Naive thymus-derived CD8-positive, alpha-beta T cell (primary cell): ENCODE measurements at regions not wholly inside any gene's neighbourhood (a gene's known extent, or its start where the extent isn't known, plus 50 kb on each side); places are given as distances from the start of the nearest gene placed in this dataset.

ENCODE experiments used
- ATAC-seq, 2 donors: fragments of 150-1000 bp; cut with Tn5 transposase in 1 of 2; sonication (Bioruptor Pico), chemical (Tn5 transposase) in 1 of 2; 1 replicate in 1 of 2; 2 replicates in 1 of 2; pipeline ENCODE4 v1.10.0; 2021; ENCODE audit warnings: mild to moderate bottlenecking in 2 of 2, moderate library complexity in 2 of 2
- POLR2A ChIA-PET: fragments of 350-600 bp; sonication (Branson Sonifier 250); formaldehyde crosslinking; loops from one replicate; lab custom pipeline; 2021; ENCODE audit warnings: antibody characterized with exemption; lab: Charles Lee
- DNase-seq, 10 donors: peaks; one replicate each; pipeline versions ENCODE4 v3.0.0 to v3.0.0-alpha.2; 2020 to 2022
- H3K27ac Mint-ChIP-seq, 10 donors: one replicate each; pipeline ENCODE4 v1.8.0; 2020 to 2022; ENCODE audit warnings: mild to moderate bottlenecking in 10 of 10, mixed read lengths in 10 of 10, moderate library complexity in 4 of 10, inconsistent platforms in 1 of 10
- H3K27me3 Mint-ChIP-seq, 5 donors: one replicate each; pipeline ENCODE4 v1.8.0; 2021 to 2022; ENCODE audit warnings: mixed read lengths in 5 of 5
- H3K36me3 Mint-ChIP-seq, 3 donors: one replicate each; pipeline ENCODE4 v1.8.0; 2020 to 2022; ENCODE audit warnings: mixed read lengths in 3 of 3, mild to moderate bottlenecking in 2 of 3, inconsistent platforms in 1 of 3
- H3K4me1 Mint-ChIP-seq, 4 donors: one replicate each; pipeline ENCODE4 v1.8.0; 2021 to 2022; ENCODE audit warnings: mixed read lengths in 4 of 4
- H3K4me3 Mint-ChIP-seq, 10 donors: one replicate each; pipeline ENCODE4 v1.8.0; 2020 to 2022; ENCODE audit warnings: mild to moderate bottlenecking in 10 of 10, mixed read lengths in 10 of 10, moderate library complexity in 6 of 10, inconsistent platforms in 1 of 10
- H3K9me3 Mint-ChIP-seq, 9 donors: one replicate each; pipeline ENCODE4 v1.8.0; 2020 to 2022; ENCODE audit warnings: mixed read lengths in 9 of 9, mild to moderate bottlenecking in 3 of 9, inconsistent platforms in 1 of 9, moderate library complexity in 1 of 9

DNA sequence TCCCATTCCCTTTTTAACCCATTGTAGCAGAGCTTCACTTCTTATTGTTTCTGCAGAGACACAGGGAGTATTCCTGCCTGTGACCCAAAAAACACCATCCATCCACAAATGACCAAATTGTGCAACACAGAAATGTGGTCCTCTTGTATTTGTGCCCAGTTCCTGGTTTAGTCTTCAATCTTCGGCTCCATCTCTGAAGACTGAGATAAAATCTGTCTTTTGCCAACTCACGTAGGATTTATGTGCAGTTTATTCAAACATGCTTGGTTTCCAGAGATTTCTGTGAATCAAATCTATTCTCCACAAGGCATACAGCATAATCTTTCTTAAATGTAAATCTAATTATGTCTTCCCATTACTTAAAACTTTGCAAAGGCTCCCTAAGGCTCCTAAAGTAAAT is 307.0 kb downstream of the AASDHPPT start:
- POLR2A ChIA-PET = no interaction called here
- peaks cover 0 to 5% (median 0%) of the 10 kb centered on the region in 5 donors for H3K27me3 Mint-ChIP-seq
- H3K9me3 Mint-ChIP-seq = peaks cover 0 to 26% (median 6%) of the 10 kb centered on the region in 9 donors
- peaks cover 0 to 5% (median 2%) of the 10 kb centered on the region in 3 donors for H3K36me3 Mint-ChIP-seq
- ATAC-seq (no peak), DNase-seq (no peak)
- no peak overlapping the region for H3K4me3 Mint-ChIP-seq
- no peaks in the 10 kb centered on the region for H3K4me1 Mint-ChIP-seq
- H3K27ac Mint-ChIP-seq = no peak overlapping the region

DNA sequence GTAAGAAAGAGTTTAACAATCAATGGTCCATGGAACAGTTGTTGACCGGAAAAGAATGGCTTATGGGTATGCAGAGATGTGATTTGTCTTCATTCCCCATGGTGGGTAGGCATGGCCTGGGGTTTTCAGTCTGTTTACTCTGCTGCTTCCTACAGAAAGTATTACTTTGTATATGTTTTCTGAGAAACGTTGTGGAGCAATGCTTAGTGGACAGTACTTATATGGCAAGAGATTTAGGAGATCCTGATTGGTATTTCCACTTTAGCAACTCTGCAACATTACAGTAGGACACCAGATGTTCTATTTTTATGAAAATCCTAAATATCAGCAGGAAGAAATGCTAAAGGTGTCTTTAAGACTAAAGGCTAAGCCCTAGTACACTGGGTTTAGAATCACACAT is 309.1 kb downstream of the AASDHPPT start:
- Mint-ChIP-seq H3K4me1 (no peaks in the 10 kb centered on the region), H3K27me3 (peaks cover 0 to 5% (median 0%) of the 10 kb centered on the region in 5 donors), H3K9me3 (peaks cover 0 to 26% (median 6%) of the 10 kb centered on the region in 9 donors), H3K27ac (no peak overlapping the region), H3K36me3 (peaks cover 0 to 5% (median 2%) of the 10 kb centered on the region in 3 donors), H3K4me3 (no peak overlapping the region)
- POLR2A ChIA-PET = no interaction called here
- ATAC-seq = no peak
- no peak for DNase-seq

DNA sequence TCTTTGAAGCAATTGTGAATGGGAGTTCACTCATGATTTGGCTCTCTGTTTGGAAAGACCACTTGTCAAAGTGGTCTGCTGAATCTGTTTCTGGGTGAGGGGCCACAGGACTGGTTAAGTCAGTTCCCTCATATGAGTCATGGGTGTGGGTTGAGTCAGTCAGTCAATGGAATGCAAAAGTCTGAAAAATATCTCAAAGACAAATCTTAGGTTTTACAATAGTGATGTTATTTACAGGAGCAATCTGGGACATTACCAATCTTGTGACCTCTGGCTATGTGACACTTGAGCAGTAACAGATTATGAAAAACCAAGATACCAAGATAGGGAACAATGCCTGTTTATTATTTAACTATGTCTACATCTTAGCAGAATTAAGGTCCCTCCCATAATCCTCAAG is 311.6 kb downstream of the AASDHPPT start:
- ATAC-seq (no peak), DNase-seq (no peak)
- no peak overlapping the region for H3K4me3 Mint-ChIP-seq
- H3K4me1 Mint-ChIP-seq = no peaks in the 10 kb centered on the region
- peaks cover 0 to 25% (median 5%) of the 10 kb centered on the region in 9 donors for H3K9me3 Mint-ChIP-seq
- POLR2A ChIA-PET = no interaction called here
- H3K27ac Mint-ChIP-seq = no peak overlapping the region
- H3K36me3 Mint-ChIP-seq = peaks cover 0 to 5% (median 2%) of the 10 kb centered on the region in 3 donors
- peaks cover 0 to 5% (median 0%) of the 10 kb centered on the region in 5 donors for H3K27me3 Mint-ChIP-seq

DNA sequence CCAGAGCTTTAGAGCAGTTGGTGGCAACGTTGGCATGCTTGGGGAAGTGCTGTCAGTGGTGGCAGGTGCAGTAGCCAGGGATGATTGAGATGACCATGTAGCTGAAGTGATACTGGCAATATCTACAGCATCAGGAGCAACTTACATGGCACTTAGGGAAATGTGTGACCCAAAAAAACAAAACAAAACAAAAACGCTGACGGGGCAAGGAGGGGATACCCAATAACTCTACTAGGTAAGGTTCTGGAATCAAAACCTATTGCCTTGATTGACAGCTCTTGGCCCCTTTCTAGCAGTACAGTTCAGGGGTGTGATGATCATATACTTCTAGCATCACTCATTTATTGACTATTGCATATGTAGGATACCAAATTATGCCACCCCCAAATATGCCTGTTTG is 312.6 kb downstream of the AASDHPPT start:
- peaks cover 0 to 21% (median 8%) of the 10 kb centered on the region in 9 donors for H3K9me3 Mint-ChIP-seq
- POLR2A ChIA-PET = no interaction called here
- no peak for ATAC-seq
- no peak overlapping the region for H3K4me3 Mint-ChIP-seq
- H3K4me1 Mint-ChIP-seq = no peaks in the 10 kb centered on the region
- peaks cover 0 to 5% (median 2%) of the 10 kb centered on the region in 3 donors for H3K36me3 Mint-ChIP-seq
- H3K27ac Mint-ChIP-seq = no peak overlapping the region
- peaks cover 0 to 5% (median 0%) of the 10 kb centered on the region in 5 donors for H3K27me3 Mint-ChIP-seq
- no peak for DNase-seq

DNA sequence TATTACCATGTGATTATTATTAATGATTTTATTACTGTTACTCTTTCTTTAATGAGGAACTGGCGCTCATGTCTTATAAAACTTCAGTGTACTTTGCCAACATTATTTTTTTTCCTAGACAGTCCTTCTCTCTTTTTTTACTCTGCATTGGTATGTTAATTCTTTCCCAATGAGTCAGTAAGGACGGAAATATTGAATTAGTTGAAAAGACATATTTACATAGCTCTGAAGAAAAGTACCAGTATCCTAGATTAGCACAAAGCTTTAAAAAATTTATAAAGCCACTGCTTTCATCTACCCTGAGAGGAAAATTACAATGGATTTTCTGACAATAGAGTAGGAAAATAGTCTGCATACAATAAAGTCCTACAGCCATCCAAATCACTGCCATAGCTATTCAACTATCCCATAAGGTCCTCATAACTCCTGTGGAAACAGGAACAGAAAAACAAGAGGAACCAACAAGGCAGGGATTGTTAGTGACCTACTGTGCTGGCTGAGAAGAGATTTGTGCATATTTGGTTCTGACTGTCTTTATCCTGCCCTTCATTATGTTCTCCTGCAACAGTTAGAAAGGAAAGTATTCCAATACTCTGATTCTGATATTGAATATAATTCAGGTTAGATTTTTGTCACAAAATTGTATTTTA is 314.4 kb downstream of the AASDHPPT start:
- Mint-ChIP-seq H3K36me3 (peaks cover 0 to 6% (median 2%) of the 10 kb centered on the region in 3 donors), H3K4me3 (no peak overlapping the region), H3K9me3 (peaks cover 4 to 23% (median 12%) of the 10 kb centered on the region in 9 donors), H3K4me1 (no peaks in the 10 kb centered on the region), H3K27ac (no peak overlapping the region), H3K27me3 (peaks cover 0 to 5% (median 0%) of the 10 kb centered on the region in 5 donors)
- DNase-seq (no peak), ATAC-seq (no peak)
- POLR2A ChIA-PET = no interaction called here

DNA sequence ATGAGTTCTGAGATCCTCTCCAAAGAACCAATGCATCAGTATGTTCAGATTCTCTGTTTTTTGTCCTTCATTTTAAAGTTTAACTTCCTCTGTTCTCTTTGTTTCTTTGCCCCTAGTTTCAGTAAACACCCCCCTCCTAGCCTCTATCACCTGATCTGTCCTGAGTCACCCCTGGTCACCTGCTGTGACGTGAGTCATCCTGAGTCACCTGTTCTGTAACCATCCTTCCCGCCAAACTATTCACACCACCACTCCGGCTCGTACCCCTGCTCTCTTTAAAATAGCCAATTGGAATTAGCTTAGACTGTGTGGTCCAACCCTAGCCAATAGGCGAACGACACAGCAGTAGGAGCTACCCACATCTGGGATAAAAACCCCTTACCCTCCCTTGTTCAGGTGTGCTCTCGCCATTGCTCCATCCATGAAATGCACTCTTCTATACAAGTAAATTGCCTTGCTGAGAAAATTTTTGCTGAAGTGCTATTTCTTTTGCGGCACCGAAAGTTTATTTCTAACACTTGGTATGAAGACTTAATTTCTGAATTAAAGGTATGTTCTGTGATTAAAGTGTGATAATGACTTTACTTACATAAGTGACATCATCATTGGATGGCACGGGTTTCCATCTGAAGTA is 318.4 kb downstream of the AASDHPPT start:
- H3K27me3 Mint-ChIP-seq = no peaks in the 10 kb centered on the region

DNA sequence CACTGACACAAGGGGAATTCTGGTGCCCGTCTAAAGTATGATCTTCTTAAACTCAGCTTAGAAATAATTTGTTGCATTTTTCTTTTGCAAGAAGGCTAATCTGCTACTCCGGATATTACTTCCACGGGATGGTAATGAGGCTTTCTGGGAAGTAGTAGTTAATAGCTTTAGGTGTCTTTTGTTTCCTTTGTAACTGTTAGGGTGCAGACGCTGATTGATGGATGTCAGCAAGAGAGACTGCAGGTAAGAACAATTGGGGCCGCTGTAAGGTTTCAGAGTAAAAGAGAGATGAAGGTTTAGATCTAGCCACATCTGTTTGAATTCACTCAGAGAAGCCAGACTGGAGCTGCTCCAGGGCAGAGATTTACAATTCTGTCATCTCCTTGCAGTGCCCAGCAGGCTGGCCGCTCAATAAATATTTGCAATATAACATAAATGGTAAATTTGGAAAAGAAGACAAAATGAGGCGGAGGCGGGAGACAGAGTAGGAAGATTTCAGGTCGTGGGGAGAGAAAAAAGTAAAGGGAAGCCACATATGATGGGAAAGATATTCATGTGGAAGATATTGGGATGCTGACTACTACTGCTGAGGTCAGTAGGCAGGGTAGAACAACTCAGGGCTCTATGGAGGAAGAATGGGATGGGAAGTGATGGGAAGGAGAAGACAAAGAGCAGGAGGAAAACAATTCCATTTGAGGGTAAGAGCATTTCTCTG is 320.5 kb downstream of the AASDHPPT start:
- DNase-seq = no peak
- Mint-ChIP-seq H3K36me3 (peaks cover 0 to 6% (median 0%) of the 10 kb centered on the region in 3 donors), H3K4me3 (no peak overlapping the region), H3K27ac (no peak overlapping the region), H3K27me3 (no peaks in the 10 kb centered on the region), H3K9me3 (peaks cover 3 to 18% (median 11%) of the 10 kb centered on the region in 9 donors), H3K4me1 (no peaks in the 10 kb centered on the region)
- POLR2A ChIA-PET = no interaction called here
- ATAC-seq = no peak

More for the DNA sequence above, 318.4 kb downstream of the AASDHPPT start:
- H3K36me3 Mint-ChIP-seq = peaks cover 0 to 6% (median 0%) of the 10 kb centered on the region in 3 donors
- POLR2A ChIA-PET = no interaction called here
- no peak overlapping the region for H3K27ac Mint-ChIP-seq
- H3K4me1 Mint-ChIP-seq = no peaks in the 10 kb centered on the region
- H3K9me3 Mint-ChIP-seq = peaks cover 3 to 18% (median 11%) of the 10 kb centered on the region in 9 donors
- DNase-seq (no peak), ATAC-seq (no peak)
- H3K4me3 Mint-ChIP-seq = no peak overlapping the region

DNA sequence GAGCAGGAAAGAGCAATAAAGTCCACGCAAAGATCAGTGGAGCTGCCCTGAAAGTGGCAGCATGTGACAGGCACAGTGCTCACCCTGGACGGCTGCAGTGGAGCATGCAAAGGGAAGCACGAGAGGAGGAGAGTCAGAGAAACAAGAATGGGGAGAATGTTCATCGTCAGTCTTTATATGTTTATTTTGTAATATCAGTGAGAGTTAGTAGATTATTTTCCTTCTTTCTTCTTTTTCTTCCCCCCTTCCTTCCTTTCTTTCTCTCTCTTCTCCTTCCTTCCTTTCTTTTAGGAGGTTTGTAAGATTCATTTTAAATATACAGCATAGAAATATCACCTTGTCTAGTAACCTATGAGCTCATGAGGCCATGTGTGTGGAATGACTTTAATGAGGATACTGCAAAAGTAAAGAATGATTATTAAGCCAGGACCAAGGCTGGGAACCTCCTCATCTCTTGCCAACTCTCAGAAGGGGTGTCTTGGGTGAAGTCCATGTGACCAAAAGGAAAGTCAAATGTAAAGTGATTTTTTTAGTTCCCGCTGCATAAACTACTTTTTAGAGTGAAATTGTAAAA is 321.1 kb downstream of the AASDHPPT start:
- Mint-ChIP-seq H3K4me1 (no peaks in the 10 kb centered on the region), H3K27ac (no peak overlapping the region)
- no peak for DNase-seq

DNA sequence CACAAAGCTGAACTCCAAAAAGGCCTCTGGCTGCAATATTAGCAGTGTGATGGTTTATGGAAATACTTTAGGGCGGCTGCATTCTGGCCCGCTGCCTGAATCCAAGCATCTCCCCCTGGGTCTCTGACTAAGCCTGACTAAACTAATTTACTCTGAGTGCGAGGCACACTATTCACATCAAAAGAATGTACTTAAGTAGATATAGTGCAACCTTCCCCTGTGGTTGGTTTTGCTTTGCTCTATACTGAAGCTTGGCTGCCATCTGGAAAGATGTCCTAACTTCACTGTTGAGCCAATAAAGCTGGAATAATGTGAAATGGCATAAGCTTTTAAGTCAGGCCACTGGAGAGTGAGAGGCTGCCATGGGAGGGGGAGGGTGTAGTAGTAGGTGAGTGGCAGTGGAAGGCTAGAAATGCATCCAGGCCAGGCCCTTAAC is 321.6 kb downstream of the AASDHPPT start:
- Mint-ChIP-seq H3K27me3 (no peaks in the 10 kb centered on the region), H3K9me3 (peaks cover 3 to 18% (median 11%) of the 10 kb centered on the region in 9 donors), H3K4me1 (no peaks in the 10 kb centered on the region), H3K4me3 (no peak overlapping the region), H3K27ac (no peak overlapping the region), H3K36me3 (peaks cover 0 to 6% (median 0%) of the 10 kb centered on the region in 3 donors)
- ATAC-seq (no peak), DNase-seq (no peak)
- POLR2A ChIA-PET = no interaction called here

More for the DNA sequence above, 321.1 kb downstream of the AASDHPPT start:
- Mint-ChIP-seq H3K27me3 (no peaks in the 10 kb centered on the region), H3K9me3 (peaks cover 3 to 18% (median 11%) of the 10 kb centered on the region in 9 donors), H3K36me3 (peaks cover 0 to 6% (median 0%) of the 10 kb centered on the region in 3 donors), H3K4me3 (no peak overlapping the region)
- POLR2A ChIA-PET = no interaction called here
- ATAC-seq = no peak

DNA sequence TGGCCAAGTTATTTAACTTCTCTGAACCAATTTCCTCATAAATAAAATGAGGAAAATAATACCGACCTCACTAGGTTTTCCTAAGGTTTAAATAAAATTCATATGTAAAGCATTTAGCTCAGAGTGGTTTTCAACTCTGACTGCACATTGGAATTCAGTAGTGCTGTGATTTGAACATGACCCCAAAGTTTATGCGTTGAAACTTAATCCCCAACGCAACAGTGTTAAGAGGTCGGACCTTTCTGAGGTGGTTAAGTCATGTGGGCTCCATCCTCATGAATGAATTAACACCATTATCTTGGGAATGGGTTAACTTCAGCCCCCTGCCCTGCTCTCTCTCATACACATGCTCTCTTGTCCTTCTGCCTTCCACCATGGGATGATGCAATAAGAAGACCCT is 322.2 kb downstream of the AASDHPPT start:
- Mint-ChIP-seq H3K27ac (no peak overlapping the region), H3K9me3 (peaks cover 3 to 14% (median 9%) of the 10 kb centered on the region in 9 donors), H3K36me3 (peaks cover 0 to 6% (median 0%) of the 10 kb centered on the region in 3 donors), H3K27me3 (no peaks in the 10 kb centered on the region), H3K4me1 (no peaks in the 10 kb centered on the region), H3K4me3 (no peak overlapping the region)
- POLR2A ChIA-PET = no interaction called here
- ATAC-seq (no peak), DNase-seq (no peak)

DNA sequence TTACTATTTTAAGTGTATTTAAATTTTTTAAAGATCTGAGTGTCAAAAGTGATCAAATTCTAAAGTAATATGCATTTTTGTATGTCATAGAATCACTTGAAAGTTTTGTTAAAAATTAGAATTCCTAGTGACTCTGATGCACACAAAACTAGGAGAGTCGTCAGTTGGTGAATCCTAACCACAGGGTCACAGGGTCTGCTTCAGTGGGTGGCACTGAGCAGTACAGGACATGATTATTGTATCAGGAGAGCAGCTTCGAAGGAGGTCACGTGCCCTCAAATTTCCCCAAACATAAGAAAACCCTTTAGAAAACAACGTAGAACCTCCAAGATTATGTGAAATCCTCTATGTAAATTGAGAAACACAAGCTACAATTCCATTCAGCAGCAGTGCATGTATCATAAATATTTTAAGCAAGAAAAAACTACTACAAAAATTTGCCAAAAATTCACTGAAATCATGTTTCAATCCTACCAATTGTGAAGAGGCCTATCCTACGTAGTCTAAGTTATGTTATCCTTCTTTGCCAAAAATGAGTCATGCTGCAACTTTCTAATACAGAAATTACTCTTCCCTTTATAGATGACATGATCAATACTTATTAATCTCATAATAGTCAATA is 323.6 kb downstream of the AASDHPPT start:
- no peak overlapping the region for H3K4me3 Mint-ChIP-seq
- H3K4me1 Mint-ChIP-seq = no peaks in the 10 kb centered on the region
- peaks cover 0 to 11% (median 4%) of the 10 kb centered on the region in 9 donors for H3K9me3 Mint-ChIP-seq
- DNase-seq = no peak
- peaks cover 0 to 1% (median 0%) of the 10 kb centered on the region in 3 donors for H3K36me3 Mint-ChIP-seq
- no peak for ATAC-seq
- H3K27me3 Mint-ChIP-seq = no peaks in the 10 kb centered on the region
- H3K27ac Mint-ChIP-seq = no peak overlapping the region
- POLR2A ChIA-PET = no interaction called here

DNA sequence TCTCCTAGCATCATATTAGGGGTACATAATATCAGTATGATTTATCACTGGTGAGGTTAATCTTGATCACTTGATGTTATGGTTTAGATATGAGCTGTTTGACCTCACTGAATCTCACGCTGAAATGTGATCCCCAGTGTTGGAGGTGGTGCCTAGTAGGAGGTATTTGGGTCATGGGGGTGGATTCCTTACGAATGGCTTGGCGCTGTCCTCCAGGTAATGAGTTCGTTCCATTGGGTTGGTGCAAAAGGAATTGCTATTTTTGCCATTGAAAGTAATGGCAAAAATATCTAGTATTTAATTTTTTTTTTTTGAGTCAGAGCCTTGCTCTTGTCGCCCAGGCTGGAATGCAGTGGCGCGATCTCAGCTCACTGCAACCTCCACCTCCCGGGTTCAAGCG is 326.3 kb downstream of the AASDHPPT start:
- DNase-seq (no peak), ATAC-seq (no peak)
- H3K4me3 Mint-ChIP-seq = no peak overlapping the region
- H3K27ac Mint-ChIP-seq = no peak overlapping the region
- POLR2A ChIA-PET = no interaction called here
- H3K36me3 Mint-ChIP-seq = no peaks in the 10 kb centered on the region
- no peaks in the 10 kb centered on the region for H3K27me3 Mint-ChIP-seq
- no peaks in the 10 kb centered on the region for H3K4me1 Mint-ChIP-seq
- peaks cover 0 to 8% (median 3%) of the 10 kb centered on the region in 9 donors for H3K9me3 Mint-ChIP-seq
